Suprapubic skin (tissue), 3 donors: ENCODE measurements at regions not wholly inside any gene's neighbourhood (a gene's known extent, or its start where the extent isn't known, plus 50 kb on each side); places are given as distances from the start of the nearest gene placed in this dataset.

Source experiments
- CTCF ChIP-seq, 2 donors: fragments of 200-600 bp in 1 of 2; fragments of 450-650 bp in 1 of 2; sonication (generic) in 1 of 2; IDR thresholded peaks; one replicate each; pipeline ENCODE4 v1.5.1; 2016 to 2019; ENCODE audit warnings: antibody characterized with exemption in 2 of 2, mild to moderate bottlenecking in 1 of 2, moderate library complexity in 1 of 2
- EP300 ChIP-seq: sonication (generic); formaldehyde crosslinking; IDR thresholded peaks from one replicate; pipeline ENCODE4 v1.6.1; 2017; ENCODE audit warnings: antibody characterized with exemption

GRCh38 chr7:3134745-3135144 lies 91.1 kb upstream of the CARD11 start:
- TF ChIP-seq CTCF (IDR thresholded peaks at IDR 0.05) = no peak
- TF ChIP-seq EP300 = no peak
